Sigmoid colon (tissue), 4 donors: ENCODE measurements at regions not wholly inside any gene's neighbourhood (a gene's known extent, or its start where the extent isn't known, plus 50 kb on each side); places are given as distances from the start of the nearest gene placed in this dataset.
"Not testable (repeated sequence)": the region's sequence is repeated elsewhere in the genome, so short reads cannot be mapped to it uniquely, and the experiment has no call there.

ENCODE experiments used
- POLR2A ChIP-seq, 2 donors: fragments of 450-650 bp; IDR thresholded peaks; one replicate each; pipeline ENCODE4 v1.6.1; 2016; ENCODE audit warnings: antibody characterized with exemption in 2 of 2, mild to moderate bottlenecking in 2 of 2, moderate library complexity in 2 of 2
- POLR2AphosphoS5 ChIP-seq, 4 donors: sonication (generic); formaldehyde crosslinking; IDR thresholded peaks; one replicate each; pipeline ENCODE4 v1.6.1; 2017; ENCODE audit warnings: antibody characterized with exemption in 4 of 4
- TF ChIP-seq, protein P1 (sequence below), 4 experiments: fragments of 450-650 bp in 3 of 4; fragments of 200-600 bp in 1 of 4; IDR thresholded peaks; one replicate each; pipeline ENCODE4 v1.5.1; 2016 to 2019; ENCODE audit warnings: antibody characterized with exemption in 4 of 4, mild to moderate bottlenecking in 3 of 4, moderate library complexity in 2 of 4

DNA sequence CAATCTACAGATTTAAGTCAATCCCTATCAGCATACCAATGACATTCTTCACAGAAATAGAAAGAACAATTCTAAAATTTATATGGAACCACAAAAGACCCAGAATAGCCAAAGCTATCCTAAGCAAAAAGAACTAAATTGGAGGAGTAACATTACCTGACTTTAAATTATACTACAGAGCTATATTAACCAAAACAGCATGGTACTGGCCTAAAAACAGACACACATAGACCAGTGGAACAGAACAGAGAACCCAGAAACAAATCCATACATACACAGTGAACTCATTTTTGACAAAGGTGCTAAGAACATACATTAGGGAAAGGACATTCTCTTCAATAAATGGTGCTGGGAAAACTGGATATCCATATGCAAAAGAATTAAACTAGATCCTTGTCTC is 68.6 kb upstream of the HES1 start:
- TF ChIP-seq, protein P1, sequence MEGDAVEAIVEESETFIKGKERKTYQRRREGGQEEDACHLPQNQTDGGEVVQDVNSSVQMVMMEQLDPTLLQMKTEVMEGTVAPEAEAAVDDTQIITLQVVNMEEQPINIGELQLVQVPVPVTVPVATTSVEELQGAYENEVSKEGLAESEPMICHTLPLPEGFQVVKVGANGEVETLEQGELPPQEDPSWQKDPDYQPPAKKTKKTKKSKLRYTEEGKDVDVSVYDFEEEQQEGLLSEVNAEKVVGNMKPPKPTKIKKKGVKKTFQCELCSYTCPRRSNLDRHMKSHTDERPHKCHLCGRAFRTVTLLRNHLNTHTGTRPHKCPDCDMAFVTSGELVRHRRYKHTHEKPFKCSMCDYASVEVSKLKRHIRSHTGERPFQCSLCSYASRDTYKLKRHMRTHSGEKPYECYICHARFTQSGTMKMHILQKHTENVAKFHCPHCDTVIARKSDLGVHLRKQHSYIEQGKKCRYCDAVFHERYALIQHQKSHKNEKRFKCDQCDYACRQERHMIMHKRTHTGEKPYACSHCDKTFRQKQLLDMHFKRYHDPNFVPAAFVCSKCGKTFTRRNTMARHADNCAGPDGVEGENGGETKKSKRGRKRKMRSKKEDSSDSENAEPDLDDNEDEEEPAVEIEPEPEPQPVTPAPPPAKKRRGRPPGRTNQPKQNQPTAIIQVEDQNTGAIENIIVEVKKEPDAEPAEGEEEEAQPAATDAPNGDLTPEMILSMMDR (IDR thresholded peaks at IDR 0.05): not testable (repeated sequence)
- not testable (repeated sequence) for TF ChIP-seq POLR2AphosphoS5, POLR2A (IDR thresholded peaks at IDR 0.05)
